ENCODE measurements at regions not wholly inside any gene's neighbourhood (a gene's known extent, or its start where the extent isn't known, plus 50 kb on each side); places are given as distances from the start of the nearest gene placed in this dataset.
"Not testable (repeated sequence)": the region's sequence is repeated elsewhere in the genome, so short reads cannot be mapped to it uniquely, and the experiment has no call there.

DNA sequence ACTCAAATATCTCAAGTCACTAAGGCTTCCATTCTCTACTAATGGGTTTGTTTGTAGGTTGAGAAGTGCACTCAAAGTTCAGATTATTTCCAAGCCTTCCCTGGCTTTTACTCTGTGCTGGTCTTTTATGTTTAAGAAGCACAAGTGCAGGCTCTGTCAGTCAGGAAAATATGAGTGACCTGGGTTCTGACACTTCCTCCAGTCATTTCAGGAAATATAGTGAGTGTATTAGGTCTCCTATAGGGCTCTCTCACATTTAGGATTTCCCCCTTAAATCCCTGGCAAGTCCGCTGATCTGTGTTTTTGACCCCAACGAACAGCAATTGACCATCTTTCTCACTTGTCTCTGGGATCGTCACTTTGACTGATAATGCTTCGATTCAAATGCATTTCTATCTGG lies 210.2 kb downstream of the ARPP21 start:
- no peak for DNase-seq (ENCODE audit: low read depth)

DNA sequence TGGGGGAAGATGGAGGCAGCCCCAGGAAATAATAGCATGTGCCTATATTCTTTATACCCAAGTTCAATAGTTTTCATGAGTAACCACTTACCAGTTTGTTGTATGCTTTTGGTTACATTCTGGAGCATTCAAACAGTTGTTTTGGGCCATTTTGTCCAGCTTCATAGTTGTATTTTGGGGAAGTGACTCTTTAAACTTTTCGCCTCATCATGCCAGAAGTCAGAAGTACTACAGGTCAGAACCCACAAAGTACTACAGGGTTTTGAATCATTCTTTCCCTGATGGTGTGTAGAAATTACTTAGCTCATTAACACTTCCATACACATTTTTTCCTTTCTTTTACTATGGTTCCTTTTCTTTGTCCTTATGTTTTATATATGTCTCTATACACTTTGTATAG lies 210.6 kb downstream of the ARPP21 start:
- DNase-seq (ENCODE audit: low read depth): no peak

DNA sequence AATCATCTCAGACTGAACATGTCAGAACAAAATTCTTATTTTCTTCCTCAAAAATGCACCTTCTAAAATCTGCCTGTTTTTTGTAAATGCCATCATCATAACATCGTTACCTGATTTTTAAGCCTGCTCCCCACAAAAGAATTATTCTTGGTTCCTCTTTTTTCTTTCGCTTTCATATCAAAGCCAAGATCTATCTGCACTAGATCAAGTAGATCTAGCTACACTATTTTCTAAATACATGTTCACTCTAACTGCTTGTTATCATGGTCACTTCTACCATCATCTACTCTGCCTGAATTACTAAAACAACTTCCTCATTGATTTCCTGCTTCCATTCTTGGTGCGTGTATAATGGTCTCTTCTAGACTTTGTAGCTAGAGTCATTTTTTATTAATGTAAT lies 217.7 kb downstream of the ARPP21 start:
- no peak for DNase-seq (ENCODE audit: low read depth)

DNA sequence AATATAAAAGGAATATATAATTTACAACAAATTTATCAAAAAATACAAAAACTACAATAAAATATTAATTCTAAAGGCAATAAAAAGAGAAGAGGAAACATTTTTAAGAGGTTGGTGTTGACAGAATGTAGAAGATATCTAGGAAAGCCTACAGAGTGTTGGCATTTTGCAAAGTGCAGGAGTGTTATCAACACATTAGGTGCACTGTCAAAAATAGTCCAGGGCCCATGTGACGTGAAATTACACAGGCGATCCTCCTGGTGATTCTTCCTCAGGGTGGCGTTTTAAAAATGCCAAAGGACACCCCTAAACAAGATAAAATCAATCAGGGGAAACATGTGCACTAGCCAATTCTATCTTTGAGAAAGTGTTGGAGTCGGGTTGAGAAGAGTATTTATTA lies 222.7 kb downstream of the ARPP21 start:
- no peak for DNase-seq (ENCODE audit: low read depth)

DNA sequence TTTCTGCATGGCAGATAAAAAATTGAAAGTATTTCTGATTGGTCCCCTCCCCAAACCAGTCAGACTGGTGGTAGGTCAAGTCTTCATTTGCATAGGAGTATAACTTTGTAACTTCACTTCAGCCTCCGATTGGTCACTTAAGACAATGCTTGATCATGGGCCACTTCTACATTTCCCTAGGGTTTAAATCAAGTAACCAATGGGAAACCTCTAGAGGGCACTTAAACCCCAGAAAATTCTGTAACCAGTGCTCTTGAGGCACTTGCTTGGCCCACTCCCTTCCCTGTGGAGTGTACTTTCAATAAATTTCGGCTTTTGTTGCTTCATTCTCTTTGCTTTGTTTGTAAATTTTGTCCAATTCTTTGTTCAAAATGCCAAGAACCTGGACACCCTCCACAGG lies 225.5 kb downstream of the ARPP21 start:
- DNase-seq (ENCODE audit: low read depth): no peak

DNA sequence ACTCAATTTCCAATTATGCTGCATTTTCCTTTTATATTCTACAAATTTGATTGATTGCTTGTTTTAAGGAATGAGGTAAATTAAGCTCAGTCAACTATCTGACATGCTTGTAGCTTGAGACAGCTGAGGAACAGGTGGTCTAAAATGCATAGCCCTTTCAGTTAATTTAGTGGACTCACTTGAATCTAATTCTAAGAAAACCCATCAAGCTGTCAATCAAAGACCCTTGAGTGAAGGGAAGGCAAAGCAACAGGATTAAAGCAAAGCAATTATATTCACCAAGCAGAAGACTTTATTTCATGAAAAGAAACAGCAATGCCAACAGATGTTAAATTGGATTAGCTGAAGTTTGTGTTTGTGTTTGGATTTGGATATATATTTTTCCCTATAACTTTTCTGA lies 228.5 kb downstream of the ARPP21 start:
- no peak for DNase-seq (ENCODE audit: low read depth)

DNA sequence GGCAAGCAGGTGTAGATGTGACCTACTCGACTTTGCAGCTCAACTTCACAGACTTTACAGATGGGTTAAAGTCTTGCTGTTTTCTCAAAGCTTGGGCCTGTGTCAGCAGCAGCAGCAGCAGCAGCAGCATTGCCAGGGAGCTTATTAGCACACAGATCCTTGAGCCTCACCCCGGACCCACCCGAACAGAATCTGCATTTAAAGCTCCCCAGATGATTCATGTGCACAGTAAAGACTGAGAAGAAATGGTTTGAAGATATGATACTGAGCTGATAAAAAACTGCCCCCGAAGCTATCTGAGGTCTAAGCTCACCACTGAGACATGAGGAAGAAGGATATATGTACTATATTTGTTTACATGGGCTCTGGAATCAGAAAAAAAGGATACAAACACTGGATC lies 231.7 kb downstream of the ARPP21 start:
- DNase-seq (ENCODE audit: low read depth): no peak

DNA sequence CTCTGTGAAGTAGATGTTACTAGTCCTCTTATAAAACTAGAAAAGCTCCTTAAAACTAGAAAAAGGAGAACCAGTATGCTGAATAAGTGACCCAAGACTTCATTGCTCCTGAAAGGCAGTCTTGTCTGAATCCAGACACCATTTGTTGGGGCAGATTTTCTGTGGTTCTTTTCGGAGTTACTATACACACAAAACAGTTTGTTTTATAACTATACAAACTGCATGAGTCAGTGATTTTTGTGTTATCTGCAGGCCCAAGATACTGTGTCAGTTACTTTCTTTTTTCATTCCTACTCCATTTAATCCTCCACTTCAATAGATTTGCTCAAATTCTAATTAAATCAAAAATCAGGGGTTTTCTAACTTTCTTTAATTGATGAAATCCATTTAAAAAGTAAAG lies 244.6 kb downstream of the ARPP21 start:
- DNase-seq (ENCODE audit: low read depth): no peak

DNA sequence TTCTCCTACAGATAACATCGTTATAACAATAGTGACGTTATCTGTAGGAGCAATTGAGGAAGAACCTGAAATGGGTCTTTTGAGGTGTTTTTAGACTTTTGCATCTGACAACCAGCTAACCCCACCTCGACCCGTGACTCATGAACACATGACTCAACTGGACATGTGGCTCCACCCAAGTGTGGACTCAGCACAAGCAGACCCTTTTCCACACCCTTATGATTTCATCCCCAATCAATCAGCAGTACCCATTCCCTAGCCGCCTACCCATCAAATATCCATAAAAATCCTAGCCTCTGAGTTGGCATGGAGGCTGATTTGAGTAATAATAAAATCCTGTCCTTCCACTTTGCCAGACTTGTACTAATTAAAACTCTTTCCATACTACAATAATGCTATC lies 255.4 kb downstream of the ARPP21 start:
- DNase-seq (ENCODE audit: low read depth): no peak

DNA sequence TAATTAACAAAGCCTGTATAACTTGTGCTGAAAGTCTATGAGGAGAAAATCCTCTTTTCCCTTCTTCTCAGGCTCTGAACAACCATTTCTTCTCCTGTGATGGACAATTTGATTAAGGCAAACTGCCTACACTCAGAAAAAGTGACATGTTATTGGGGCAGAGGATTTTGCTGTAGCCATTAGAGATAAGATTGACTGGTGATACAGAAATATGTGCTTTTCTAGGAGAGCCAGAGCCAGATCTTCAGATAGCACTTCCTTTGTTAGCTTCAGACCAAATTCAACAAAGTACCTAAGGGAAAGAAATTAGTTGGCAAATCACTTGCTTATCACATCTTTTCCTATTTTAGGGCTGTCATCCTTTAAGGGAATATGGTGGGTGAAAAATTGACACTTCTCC lies 259.9 kb downstream of the ARPP21 start:
- DNase-seq (ENCODE audit: low read depth): no peak

DNA sequence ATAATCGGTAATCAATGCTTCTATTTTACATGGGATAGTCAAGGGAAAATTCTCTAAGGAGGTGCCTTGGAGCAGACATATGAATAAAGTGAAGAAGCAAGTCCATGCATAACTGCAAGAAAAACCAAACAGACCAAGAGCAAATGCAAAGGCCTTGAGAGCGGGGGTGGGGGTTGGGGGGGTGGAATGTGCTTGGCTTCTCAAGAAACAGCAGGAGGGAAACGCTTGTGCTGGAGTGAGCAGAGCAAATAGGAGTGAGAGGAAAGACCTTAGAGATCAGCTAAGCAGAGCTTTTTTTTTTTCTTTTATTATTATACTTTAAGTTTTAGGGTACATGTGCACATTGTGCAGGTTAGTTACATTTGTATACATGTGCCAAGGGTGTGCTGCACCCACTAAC lies 260.8 kb downstream of the ARPP21 start:
- DNase-seq (ENCODE audit: low read depth): no peak

DNA sequence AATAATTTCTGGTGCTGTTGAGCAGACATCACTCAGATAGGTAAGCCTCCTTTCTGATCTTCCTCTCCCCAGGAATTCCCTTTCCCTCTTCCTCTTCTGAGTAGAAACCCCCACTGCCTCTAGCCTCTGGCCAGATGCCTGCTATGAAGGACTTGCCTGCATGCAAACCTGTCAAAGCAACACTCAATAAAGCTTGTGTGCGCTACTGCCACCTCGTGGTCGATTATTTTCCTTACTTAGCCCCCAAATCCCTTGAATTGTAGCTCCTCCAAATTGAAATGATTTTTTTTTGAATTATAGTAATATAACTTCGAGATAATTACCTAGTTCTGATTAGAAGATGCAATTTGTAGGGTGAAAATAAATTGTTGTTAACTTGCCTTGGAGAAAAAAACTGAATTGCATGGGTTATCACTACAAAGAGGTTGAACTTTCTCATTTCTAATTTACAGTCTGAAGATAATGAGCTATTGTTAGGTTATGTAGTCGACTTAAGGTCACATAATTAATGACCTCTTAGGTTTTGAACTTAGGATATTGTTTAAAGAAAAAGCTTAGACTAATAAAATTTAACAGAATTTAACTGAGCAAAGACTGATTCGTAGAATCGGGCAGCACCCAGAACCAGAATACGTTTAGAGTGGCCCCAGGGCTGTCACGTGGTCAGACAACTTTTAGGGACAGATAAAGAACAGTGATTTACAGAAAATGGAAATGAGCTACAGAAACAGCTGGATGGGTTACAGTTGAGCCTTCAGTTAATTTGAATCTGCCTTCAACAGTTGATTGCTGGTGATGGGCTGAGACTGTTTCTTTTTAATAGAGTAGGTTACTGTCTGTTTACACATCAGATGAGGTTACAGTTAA lies 269.3 kb downstream of the ARPP21 start:
- DNase-seq (ENCODE audit: low read depth): peak; percentile 6

DNA sequence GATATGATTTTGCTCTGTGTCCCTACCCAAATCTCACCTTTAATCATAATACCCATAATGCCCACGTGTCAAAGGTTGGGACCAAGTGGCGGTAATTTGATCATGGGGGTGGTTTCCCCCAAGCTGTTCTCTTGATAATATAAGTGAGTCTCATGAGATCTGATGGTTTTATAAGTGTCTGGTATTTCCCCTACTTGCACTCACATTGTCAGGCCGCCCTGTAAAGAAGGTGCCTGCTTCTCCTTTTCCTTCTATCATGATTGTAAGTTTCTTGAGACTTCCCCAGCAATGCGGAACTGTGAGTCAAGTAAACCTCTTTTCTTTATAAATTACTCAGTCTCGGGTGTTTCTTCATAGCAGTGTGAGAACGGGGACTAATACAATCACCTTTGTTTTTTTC lies 279.8 kb downstream of the ARPP21 start:
- no peak for DNase-seq (ENCODE audit: low read depth)

DNA sequence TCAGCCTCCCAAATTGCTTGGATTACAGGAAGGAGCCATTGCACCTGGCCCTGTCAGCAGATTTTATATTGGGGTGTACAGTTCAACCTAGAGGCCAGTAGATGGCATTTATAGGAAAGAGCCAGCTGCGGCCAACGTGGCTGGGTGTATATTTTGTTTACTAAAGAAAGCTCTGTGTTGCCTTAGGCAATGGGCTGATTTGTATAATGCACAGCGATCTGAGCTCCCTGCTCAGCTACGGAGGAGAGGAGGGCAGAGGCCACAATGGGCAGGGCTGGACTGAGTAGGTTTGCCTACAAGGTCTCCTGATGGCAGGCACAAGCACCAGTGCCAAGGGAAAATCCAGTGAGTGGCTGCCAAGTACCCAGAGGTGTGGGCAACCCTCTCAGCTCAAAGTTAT lies 282.4 kb downstream of the ARPP21 start:
- no peak for DNase-seq (ENCODE audit: low read depth)

DNA sequence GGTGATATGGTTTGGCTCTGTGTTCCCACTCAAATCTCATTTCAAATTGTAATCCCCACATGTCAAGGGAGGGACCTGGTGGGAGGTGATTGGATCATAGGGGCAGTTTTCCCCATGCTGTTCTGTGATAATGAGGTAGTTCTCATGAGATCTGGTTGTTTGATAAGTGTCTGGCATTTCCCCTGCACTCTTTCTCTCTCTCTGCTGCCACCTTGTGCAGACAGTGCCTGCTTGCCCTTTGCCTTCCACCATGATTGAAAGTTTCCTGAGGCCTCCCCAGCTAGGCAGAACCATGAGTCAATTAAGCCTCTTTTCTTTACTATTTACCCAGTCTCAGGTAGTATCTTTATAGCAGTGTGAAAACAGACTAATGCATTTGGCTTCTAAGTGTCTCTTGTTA lies 284.7 kb downstream of the ARPP21 start:
- not testable (repeated sequence) for DNase-seq (ENCODE audit: low read depth)

DNA sequence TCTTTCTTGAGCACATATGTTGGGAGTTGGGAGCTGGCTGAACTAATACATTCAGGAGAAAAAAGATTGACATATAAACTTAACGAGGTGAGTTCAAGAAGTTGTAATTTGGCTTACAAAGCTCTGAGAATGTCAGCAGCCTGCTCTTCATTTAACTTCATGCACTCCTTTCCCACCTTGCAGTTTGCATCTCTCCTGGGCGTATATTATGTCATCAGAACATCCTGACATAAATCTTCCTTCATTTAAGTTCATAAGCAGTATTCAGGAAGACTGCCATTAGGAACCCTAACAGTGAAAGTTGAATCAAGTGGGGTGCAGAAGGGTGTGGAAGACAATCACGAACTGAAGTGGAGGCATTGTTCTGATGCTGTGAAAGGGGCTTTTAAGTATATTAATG lies 288.1 kb downstream of the ARPP21 start:
- DNase-seq (ENCODE audit: low read depth): no peak

DNA sequence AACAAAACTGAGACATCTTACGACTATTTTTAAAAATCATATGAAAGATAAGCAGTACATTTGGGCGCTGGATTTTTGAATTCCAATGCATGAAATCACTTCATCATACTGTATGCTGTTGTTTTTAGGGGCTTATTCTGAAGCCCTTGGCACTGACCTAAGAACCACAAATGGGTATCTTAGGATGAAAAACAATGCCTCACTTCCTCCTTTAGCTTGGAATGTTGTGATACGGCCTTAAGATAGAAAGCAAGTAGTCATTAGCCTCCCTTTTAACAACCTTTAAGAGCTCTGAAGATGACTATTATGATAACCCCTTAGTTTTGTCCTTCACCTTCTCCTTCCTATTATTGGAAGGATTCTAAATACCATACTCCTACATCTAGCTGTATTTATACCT lies 289.8 kb downstream of the ARPP21 start:
- DNase-seq (ENCODE audit: low read depth): no peak

DNA sequence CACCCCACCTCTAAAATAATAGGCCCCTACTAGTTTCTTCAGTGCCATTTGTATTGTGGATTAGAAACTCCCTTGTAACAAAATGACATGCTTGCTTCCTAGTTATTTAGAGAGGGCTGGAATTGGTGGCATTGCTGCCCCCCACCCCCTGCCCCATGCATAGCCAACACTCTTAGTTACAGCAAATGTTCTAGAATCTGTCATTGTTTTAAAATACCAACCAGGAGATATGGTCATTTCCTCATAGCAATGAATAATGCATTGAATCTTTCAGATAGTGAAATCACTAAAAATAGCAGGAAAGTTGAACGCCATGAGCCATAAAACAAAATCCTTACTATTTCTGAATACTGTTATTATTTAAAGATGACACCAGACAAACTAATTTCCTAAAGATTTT lies 292.5 kb downstream of the ARPP21 start:
- no peak for DNase-seq (ENCODE audit: low read depth)

DNA sequence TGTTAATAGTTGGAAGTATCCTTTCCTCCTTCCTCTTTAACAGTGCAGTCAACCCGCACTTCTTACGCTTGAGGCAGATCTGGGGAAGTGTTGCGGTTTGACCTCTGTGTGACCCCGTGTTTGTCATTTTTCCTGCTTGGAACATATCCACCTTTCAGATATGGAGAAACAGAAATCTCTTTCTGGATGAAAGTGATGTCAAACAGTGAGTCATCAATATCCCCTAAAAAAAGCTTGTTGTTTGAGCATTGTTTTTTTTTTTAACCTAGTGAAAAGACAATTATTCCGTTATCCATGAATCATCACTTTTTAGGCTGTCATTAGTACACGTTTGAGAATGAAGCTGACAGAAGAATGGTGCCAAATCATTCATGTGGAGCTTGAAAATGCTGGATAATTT lies 293.7 kb downstream of the ARPP21 start:
- DNase-seq (ENCODE audit: low read depth): peak; percentile 27

DNA sequence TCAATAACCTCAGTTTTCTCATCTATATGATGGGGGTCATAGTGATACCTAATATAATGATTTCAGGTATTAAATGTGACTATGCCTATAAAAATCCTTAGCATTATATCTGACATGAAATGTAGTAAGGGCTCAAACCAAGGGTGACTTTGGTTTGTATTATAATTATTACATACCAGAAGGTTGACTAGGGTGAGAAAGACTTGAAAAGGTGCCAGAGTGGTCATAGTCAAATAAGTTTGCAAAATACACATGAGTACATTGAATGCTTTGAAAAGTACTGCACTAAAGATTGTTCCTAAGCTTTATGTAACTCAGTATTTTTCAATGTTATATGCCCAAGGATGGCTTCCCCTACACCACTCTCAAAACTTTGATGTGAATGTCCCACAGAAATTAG lies 297.2 kb downstream of the ARPP21 start:
- no peak for DNase-seq (ENCODE audit: low read depth)

DNA sequence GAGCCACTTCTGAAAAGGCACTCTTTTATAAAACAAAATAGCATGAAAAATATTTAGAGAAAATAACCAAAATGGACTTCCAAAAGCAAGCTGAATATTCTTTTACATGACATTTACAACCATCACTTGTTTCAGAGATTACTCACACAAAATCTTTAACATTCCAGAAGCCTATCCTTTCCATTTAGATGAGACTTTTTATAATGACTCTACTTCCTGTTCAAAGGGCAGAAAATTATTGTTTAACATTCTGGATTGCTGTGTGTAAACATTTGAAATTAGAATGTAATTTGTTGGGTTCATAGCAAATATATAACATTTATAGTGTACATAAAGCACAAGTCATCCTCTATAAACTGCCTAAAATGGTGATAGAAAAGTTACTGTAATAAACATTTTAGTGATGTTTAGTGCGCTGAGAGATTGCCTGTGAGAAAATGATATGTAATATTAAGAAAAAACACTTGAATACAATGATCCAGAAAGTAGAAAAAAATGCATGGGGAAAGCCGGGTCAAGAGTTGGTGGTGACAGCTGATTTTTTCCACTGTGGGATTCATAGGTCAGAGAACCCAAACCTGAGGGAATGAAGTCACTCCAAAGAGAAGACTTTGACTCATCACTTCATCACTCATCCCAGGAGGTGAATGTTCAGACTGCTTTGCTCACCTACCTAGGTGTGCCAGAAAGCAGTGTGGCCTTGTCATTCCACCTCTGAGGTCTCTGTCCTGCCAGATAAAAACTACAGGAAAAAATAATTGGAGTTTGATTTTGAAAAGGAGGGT lies 305.8 kb downstream of the ARPP21 start:
- no peak for DNase-seq (ENCODE audit: low read depth)

DNA sequence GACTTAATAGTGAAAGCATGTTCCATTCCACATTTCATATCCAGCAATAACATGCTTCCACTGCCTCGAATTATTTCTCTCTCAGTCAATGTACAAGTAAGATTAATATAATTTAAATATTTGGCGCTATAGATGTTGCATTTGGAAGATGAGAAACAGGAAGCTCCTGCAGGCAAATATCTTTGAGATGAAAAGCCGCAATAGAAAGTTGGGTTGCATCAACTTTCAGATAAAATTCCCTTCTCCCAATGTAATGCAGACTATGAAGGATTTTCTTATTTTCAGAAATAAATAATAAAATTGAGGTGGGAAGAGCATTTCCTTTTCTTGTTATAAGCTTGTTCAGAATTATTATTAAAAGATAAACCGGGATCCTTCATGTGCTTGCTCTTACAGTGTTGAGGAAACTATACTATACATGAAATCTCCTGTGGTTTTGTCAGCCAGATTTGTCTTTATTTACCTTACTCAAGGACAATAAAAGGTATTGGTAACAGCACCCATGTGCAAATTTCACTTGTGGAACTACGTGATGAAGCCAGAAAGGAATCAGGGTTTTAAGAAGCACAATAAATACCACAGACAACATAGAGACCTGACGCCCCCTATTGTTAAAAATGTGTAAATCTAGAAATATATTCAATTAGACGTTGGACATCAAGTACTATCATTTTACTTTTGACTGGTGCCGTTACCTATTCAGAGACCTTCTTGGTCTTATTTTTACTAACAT lies 307.0 kb downstream of the ARPP21 start:
- DNase-seq (ENCODE audit: low read depth): no peak

All from GM04503 (cell line).